Loucy (cell line): ENCODE measurements at regions not wholly inside any gene's neighbourhood (a gene's known extent, or its start where the extent isn't known, plus 50 kb on each side); places are given as distances from the start of the nearest gene placed in this dataset.

Experiments
- CTCF ChIP-seq: fragments of 200-600 bp; sonication (generic); conservative IDR thresholded peaks from 2 replicates; pipeline ENCODE4 v1.5.1; 2014; ENCODE audit warnings: mild to moderate bottlenecking, antibody characterized with exemption, low read length
- EZH2phosphoT487 ChIP-seq: fragments of 200-600 bp; IDR thresholded peaks from 2 replicates; pipeline ENCODE4 v1.6.1; 2018; ENCODE audit warnings: antibody characterized with exemption, mild to moderate bottlenecking, moderate library complexity, borderline replicate concordance

GRCh38 chr2:19494241-19494640 is 135.8 kb upstream of the OSR1 start:
- no peak for TF ChIP-seq CTCF
- TF ChIP-seq EZH2phosphoT487: no peak
